GM19452 (cell line): ENCODE measurements at regions not wholly inside any gene's neighbourhood (a gene's known extent, or its start where the extent isn't known, plus 50 kb on each side); places are given as distances from the start of the nearest gene placed in this dataset.

ENCODE experiments used
- ATAC-seq: cut with Tn5 transposase; IDR thresholded peaks from one replicate; pipeline ENCODE4 v1.9.1; 2021; ENCODE audit not compliant: unreplicated experiment

DNA sequence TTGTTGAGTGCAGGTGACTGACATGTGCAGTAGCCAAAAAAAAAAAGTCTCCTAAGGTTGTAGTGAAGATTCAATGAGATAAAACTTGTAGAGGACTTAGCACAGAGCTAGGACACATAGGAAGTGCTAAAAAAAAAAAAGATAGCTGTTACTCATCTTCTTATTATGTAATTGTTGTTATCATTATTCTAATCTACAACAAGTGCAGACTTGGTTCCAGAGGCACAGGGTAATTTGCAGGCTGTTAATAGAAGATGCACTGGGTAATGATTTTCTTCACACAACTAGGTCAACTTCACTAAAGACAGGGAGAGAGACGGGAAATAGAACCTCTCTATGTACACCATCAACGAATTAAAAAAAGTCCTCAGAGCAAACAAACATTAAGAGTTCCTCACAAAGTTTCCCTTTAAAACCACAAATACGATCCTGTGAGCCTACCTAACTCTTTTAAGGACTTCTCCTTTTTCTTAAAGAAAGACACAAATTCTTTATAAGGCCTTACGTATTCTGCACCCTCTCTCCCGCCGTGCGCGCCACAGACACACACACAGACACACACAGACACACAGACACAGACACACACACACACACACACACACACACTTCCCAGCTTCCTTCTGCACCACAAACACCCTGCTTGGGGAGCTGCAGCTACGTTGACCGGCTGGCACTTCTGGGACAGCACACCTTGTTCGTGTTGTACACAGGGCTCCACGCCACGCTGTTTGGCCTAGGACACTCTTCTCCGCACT lies 49.8 kb upstream of the GADD45A start:
- ATAC-seq, result no peak
